ENCODE measurements at regions not wholly inside any gene's neighbourhood (a gene's known extent, or its start where the extent isn't known, plus 50 kb on each side); places are given as distances from the start of the nearest gene placed in this dataset.

DNA sequence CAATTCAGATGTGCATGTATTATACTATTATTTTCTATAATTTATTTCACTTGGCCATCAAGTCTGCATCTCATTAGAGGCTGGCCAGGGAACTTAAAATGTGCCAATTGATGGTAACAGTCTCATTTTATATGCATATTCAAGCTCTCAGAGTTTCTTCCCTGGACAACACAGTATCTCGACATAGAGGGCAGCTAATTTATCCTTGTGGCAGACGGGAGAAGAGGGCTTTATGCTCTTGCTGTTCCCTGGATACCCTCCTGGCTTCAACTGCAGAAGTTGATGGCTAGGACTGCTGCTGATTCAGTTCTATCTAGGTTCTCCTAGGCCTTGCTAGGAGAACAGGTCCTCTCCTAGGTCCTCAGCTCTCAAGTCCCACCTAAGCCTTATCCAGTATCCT lies 99.1 kb upstream of the NPHP3 start:
- DNase-seq, result no peak

GRCh38 chr3:132818251-132818650 lies 96.0 kb upstream of the NPHP3 start:
- no peak for DNase-seq

GRCh38 chr3:132817646-132818177 lies 95.5 kb upstream of the NPHP3 start:
- DNase-seq, result no peak

- no peak for DNase-seq
Observed at GRCh38 chr3:132805071-132805470, 82.9 kb upstream of the NPHP3 start.

GRCh38 chr3:132804498-132804897 lies 82.3 kb upstream of the NPHP3 start:
- DNase-seq, result peak; percentile 7

DNA sequence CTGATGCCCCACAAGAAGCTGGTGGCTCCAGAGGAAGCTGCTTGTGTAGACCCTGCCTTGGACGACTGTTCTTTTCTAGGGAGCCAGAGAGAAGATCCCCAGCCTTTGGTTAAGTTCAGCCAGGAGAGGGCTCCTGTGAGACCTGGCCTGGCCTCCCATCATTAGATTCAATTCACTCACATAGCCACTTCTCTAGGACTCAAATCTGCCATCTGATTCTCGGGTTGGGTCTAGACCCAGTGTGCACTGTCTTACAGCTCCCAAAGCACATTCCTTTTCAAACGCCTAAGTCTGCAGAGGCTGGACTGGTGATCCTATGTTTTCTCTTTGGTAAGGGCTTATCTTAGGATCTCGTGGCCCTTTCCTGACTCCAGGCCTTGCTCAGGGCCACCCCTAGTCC lies 81.7 kb upstream of the NPHP3 start:
- no peak for DNase-seq

DNA sequence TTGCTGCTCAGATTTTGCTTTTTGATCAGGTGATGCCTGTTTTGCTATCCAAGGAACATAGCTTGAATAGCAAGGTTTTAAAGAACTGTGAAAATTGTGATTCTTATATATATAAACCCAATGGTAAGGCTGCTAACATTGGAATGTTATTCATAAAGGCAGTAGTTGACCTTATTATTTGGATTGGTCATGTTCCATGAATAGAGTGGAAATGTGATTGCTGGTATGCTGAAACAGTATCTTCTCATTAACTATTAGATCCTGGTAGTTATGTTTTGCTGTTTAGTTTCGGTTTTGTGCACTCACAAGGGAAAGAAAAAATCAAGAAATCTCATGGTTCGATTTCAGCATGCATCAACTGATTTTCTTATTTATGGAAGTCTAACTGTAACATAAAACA lies 78.7 kb upstream of the NPHP3 start:
- no peak for DNase-seq

GRCh38 chr3:132790806-132791205 lies 68.6 kb upstream of the NPHP3 start:
- no peak for DNase-seq

DNA sequence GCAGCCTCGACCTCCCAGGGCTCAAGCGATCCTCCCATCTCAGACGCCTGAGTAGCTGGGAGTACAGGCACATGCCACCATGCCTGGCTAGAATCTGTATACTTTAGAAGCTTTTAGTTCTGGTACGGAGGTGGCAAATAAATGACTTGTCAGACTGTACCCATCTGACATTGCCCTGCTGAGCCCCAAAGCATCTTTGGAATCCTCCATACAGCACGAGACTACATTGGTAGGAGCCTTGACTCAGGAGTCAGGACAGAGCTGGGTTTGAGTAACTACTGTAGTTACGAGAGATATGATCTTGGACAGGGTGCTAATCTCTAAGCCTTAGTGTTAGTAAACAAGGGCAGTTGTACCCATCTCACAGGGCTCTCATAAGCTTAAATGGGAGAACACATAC lies 67.8 kb upstream of the NPHP3 start:
- DNase-seq, result no peak

DNA sequence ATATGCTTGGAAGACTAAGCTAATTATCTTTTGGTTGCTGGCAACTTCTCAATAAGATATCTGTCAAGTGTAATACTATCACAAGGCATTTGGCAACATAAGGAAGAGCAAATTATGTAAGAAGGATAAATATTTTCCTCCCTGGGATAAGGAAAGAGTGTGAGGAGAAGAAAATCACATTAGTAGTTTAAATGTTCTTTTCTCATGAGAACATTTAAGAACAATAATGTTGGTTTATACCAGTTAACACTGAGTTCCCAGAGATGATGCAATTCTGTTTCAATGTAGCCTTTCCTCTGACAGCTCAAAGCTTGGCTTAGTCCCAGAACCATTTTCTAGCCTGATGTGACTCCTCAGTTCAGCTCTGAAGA lies 66.1 kb upstream of the NPHP3 start:
- no peak for DNase-seq

GRCh38 chr3:132787616-132788300 lies 65.5 kb upstream of the NPHP3 start:
- no peak for DNase-seq

DNA sequence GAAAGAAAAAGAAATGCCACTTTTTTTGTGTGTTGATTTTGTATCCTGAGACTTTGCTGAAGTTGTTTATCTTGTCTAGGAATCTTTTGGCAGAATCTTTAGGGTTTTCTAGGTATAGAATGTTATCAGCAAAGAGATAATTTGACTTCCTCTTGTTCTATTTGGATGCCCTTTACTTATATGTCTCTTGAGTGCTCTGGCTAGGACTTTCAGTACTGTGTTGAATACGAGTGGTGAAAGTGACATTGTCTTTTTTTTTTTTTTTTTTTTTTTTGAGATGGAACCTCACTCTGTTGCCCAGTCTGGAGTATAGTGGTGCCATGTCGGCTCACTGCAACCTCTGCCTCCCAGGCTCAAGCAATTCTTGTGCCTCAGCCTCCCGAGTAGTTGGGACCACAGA lies 64.7 kb upstream of the NPHP3 start:
- no peak for DNase-seq

DNA sequence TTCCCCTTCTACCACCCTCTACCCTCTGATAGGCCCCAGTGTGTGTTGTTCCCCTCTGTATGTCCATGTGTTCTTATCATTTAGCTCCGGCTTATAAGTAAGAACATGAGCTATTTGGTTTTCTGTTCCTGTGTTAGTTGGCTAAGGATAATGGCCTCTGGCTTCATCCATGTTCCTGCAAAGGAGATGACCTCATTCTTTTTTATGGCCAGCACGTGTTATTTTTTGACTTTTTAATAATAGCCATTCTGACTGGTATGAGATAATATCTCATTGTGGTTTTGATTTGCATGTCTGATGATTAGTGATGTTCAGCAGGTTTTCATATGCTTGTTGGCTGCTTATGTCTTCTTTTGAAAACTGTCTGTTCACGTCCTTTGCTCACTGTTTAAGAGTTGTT lies 63.1 kb upstream of the NPHP3 start:
- no peak for DNase-seq

- DNase-seq, result no peak
Observed at GRCh38 chr3:132784502-132785025, 62.4 kb upstream of the NPHP3 start.

DNA sequence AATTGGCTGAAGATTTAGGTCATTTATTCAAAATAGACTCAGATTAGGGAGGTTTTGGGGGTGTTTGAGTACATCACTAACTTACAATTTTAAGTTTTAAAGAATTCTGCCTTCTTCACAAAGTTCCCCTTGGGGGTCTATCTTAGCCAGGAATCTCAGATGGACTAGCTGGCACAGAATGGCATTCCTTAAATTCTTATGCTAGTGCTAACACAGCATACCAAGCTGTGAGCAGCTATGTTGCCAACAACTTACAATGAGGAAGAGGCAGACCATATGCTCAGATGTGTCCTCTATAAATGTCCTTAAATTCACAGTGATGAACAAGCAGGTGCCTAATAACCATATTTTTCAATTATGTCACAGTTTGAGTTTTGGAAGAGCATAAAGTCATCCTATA lies 60.9 kb upstream of the NPHP3 start:
- DNase-seq, result no peak

DNA sequence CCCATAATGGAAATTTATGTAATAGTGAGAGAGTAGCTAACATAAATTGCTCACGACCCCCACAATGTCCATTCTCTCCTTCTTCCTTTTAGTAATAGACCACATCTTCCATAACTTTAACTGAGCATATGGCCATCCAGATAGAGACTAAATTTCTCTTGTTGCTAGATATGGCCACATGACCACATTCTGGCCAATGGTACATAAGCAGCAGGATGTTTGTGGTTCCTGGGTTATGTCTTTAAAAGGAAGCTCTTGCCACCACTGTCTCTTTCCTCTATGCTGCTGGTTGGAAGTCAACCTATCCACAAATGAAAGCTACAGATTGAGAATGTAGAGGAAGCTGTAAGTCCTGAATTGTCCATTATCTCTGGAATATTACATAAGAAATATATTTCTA lies 59.7 kb upstream of the NPHP3 start:
- DNase-seq, result no peak

DNA sequence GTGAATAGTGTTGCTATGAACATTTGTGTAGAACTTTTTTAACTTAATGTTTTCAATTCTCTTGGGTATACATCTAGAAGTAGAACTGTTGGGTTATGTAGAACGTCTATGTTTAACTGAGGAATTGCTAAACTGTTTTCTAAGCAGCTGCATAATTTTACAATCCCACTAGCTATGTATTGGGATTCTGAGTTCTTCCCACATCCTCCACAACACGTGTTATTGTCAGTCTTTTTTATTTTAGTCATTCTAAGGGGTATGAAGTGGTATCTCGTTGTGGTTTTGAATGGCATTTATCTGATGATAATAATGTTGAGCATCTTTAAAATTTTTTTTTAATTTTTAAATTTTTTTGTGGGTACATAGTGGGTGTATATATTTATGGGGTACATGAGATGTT lies 55.0 kb upstream of the NPHP3 start:
- DNase-seq, result no peak

GRCh38 chr3:132773071-132773619 lies 50.9 kb upstream of the NPHP3 start:
- no peak for DNase-seq

- no peak for DNase-seq
Observed at GRCh38 chr3:132772252-132772651, 50.0 kb upstream of the NPHP3 start.

Measured in amniotic stem cell (primary cell).